ENCODE measurements at regions not wholly inside any gene's neighbourhood (a gene's known extent, or its start where the extent isn't known, plus 50 kb on each side); places are given as distances from the start of the nearest gene placed in this dataset.

GRCh38 chr7:11946794-11947193 is 114.8 kb upstream of the THSD7A start:
- no peak overlapping the region for H3K4me3 ChIP-seq (replicated peaks in 1 of 3; ENCODE audit: low read depth in 2 of 3, low read length in 3 of 3)
- H3K27ac ChIP-seq (ENCODE audit: low read depth in 1 of 2, low read length in 2 of 2): no peak overlapping the region
- no peak overlapping the region for H3K4me2 ChIP-seq (replicated peaks; ENCODE audit: extremely low read depth, low read length, poor library complexity, severe bottlenecking)
- TF ChIP-seq CTCF (IDR thresholded peaks at IDR 0.05): no peak
- H3K9me3 ChIP-seq (replicated peaks in 1 of 2; ENCODE audit: control insufficient read depth in 1 of 2, insufficient read depth in 1 of 2, low read length in 2 of 2): peaks cover 16 to 28% of the 10 kb centered on the region in 2 donors
- H4K20me1 ChIP-seq (ENCODE audit: insufficient read depth, low read length): no peaks in the 10 kb centered on the region
- no peak overlapping the region for H3K9ac ChIP-seq (ENCODE audit: insufficient read depth, low read length, poor library complexity, severe bottlenecking)
- H2AFZ ChIP-seq (ENCODE audit: insufficient read depth, low read depth, low read length, poor library complexity, severe bottlenecking): no peak overlapping the region
- Mint-ChIP-seq H3K4me3 (no peak overlapping the region), H3K36me3 (no peaks in the 10 kb centered on the region), H3K27me3 (ENCODE audit: low read depth in 3 of 3) (peaks cover 0 to 1% (median 0%) of the 10 kb centered on the region in 3 donors), H3K9me3 (peaks cover 8 to 25% (median 15%) of the 10 kb centered on the region in 7 donors), H3K4me1 (no peaks in the 10 kb centered on the region), H3K27ac (no peak overlapping the region)
- no peaks in the 10 kb centered on the region for H3K27me3 ChIP-seq (ENCODE audit: control insufficient read depth in 2 of 2, insufficient read depth in 2 of 2, low read length in 2 of 2)
- no peaks in the 10 kb centered on the region for H3K4me1 ChIP-seq (ENCODE audit: control insufficient read depth in 1 of 2, insufficient read depth in 2 of 2, low read length in 2 of 2)
- H3K79me2 ChIP-seq (ENCODE audit: insufficient read depth, low read length): no peaks in the 10 kb centered on the region
- WGBS (ENCODE audit: insufficient coverage): no CpG with 5 or more reads among the region's 1 CpG
- H3K36me3 ChIP-seq (replicated peaks in 1 of 2; ENCODE audit: control insufficient read depth in 1 of 2, insufficient read depth in 2 of 2, low read length in 2 of 2): no peaks in the 10 kb centered on the region
- DNase-seq: no peak
- intact Hi-C loops (cut with micrococcal nuclease): no loop called here

GRCh38 chr7:11950281-11950680 is 118.3 kb upstream of the THSD7A start:
- no peaks in the 10 kb centered on the region for H3K4me1 ChIP-seq (ENCODE audit: control insufficient read depth in 1 of 2, insufficient read depth in 2 of 2, low read length in 2 of 2)
- H3K27ac ChIP-seq (ENCODE audit: low read depth in 1 of 2, low read length in 2 of 2): no peak overlapping the region
- 93% methylated on average over 3 of the region's 4 CpGs for WGBS (ENCODE audit: insufficient coverage)
- no peak overlapping the region for H3K4me3 ChIP-seq (replicated peaks in 1 of 3; ENCODE audit: low read depth in 2 of 3, low read length in 3 of 3)
- H3K4me2 ChIP-seq (replicated peaks; ENCODE audit: extremely low read depth, low read length, poor library complexity, severe bottlenecking): no peak overlapping the region
- H3K9me3 ChIP-seq (replicated peaks in 1 of 2; ENCODE audit: control insufficient read depth in 1 of 2, insufficient read depth in 1 of 2, low read length in 2 of 2): peaks cover 16 to 34% of the 10 kb centered on the region in 2 donors
- Mint-ChIP-seq H3K9me3 (peaks cover 8 to 23% (median 16%) of the 10 kb centered on the region in 7 donors), H3K4me3 (no peak overlapping the region), H3K27me3 (ENCODE audit: low read depth in 3 of 3) (peaks cover 0 to 1% (median 0%) of the 10 kb centered on the region in 3 donors), H3K4me1 (no peaks in the 10 kb centered on the region), H3K36me3 (no peaks in the 10 kb centered on the region), H3K27ac (no peak overlapping the region)
- no peak overlapping the region for H3K9ac ChIP-seq (ENCODE audit: insufficient read depth, low read length, poor library complexity, severe bottlenecking)
- no peaks in the 10 kb centered on the region for H4K20me1 ChIP-seq (ENCODE audit: insufficient read depth, low read length)
- no peak for TF ChIP-seq CTCF (IDR thresholded peaks at IDR 0.05)
- H3K27me3 ChIP-seq (ENCODE audit: control insufficient read depth in 2 of 2, insufficient read depth in 2 of 2, low read length in 2 of 2): no peaks in the 10 kb centered on the region
- DNase-seq: no peak
- no peak overlapping the region for H2AFZ ChIP-seq (ENCODE audit: insufficient read depth, low read depth, low read length, poor library complexity, severe bottlenecking)
- H3K36me3 ChIP-seq (replicated peaks in 1 of 2; ENCODE audit: control insufficient read depth in 1 of 2, insufficient read depth in 2 of 2, low read length in 2 of 2): no peaks in the 10 kb centered on the region
- intact Hi-C loops (cut with micrococcal nuclease): no loop called here
- H3K79me2 ChIP-seq (ENCODE audit: insufficient read depth, low read length): no peaks in the 10 kb centered on the region
